CD8-positive, alpha-beta memory T cell (primary cell): ENCODE measurements at regions not wholly inside any gene's neighbourhood (a gene's known extent, or its start where the extent isn't known, plus 50 kb on each side); places are given as distances from the start of the nearest gene placed in this dataset.
A peak's percentile ranks its signal among the peaks of the same experiment; 100 is the strongest.

Source experiments
- CTCF ChIA-PET: fragments of 350-600 bp; sonication (Branson Sonifier 250); formaldehyde crosslinking; loops from one replicate; lab custom pipeline; 2021; ENCODE audit warnings: antibody characterized with exemption; lab: Charles Lee
- POLR2A ChIA-PET: fragments of 350-600 bp; sonication (Branson Sonifier 250); formaldehyde crosslinking; loops from one replicate; lab custom pipeline; 2021; ENCODE audit warnings: antibody characterized with exemption; lab: Charles Lee
- DNase-seq, 5 donors: peaks; one replicate each; pipeline versions ENCODE4 v3.0.0 to v3.0.0-alpha.2; 2020 to 2022; ENCODE audit warnings: mixed read lengths in 1 of 5
- H3K27ac ChIP-seq: one replicate; pipeline ENCODE4 v1.7.0; 2013; ENCODE audit warnings: low read depth, mild to moderate bottlenecking, low read length, moderate library complexity
- H3K27me3 ChIP-seq: 2 replicates; pipeline ENCODE4 v1.7.0; 2013; ENCODE audit warnings: low read length, mild to moderate bottlenecking; ENCODE audit not compliant: insufficient read depth, poor library complexity, severe bottlenecking
- H3K36me3 ChIP-seq: 2 replicates; pipeline ENCODE4 v1.7.0; 2013; ENCODE audit warnings: mild to moderate bottlenecking, low read length, moderate library complexity; ENCODE audit not compliant: insufficient read depth
- H3K4me1 ChIP-seq: 2 replicates; pipeline ENCODE4 v1.7.0; 2013; ENCODE audit warnings: mild to moderate bottlenecking, low read length, moderate library complexity; ENCODE audit not compliant: insufficient read depth
- H3K4me3 ChIP-seq: 2 replicates; pipeline ENCODE4 v1.7.0; 2013; ENCODE audit warnings: mild to moderate bottlenecking, low read length
- H3K9me3 ChIP-seq: 2 replicates; pipeline ENCODE4 v1.7.0; 2013; ENCODE audit warnings: mild to moderate bottlenecking, low read length
- H3K27ac Mint-ChIP-seq, 8 donors: one replicate each; pipeline ENCODE4 v1.8.0; 2020 to 2021; ENCODE audit warnings: mixed read lengths in 8 of 8, mild to moderate bottlenecking in 6 of 8, inconsistent platforms in 3 of 8, moderate library complexity in 3 of 8
- H3K27me3 Mint-ChIP-seq, 2 donors: one replicate each; pipeline ENCODE4 v1.8.0; 2020 to 2021; ENCODE audit warnings: mixed read lengths in 2 of 2, mild to moderate bottlenecking in 1 of 2, moderate library complexity in 1 of 2
- H3K36me3 Mint-ChIP-seq, 3 donors: one replicate each; pipeline ENCODE4 v1.8.0; 2020 to 2021; ENCODE audit warnings: mixed read lengths in 3 of 3, inconsistent platforms in 1 of 3, mild to moderate bottlenecking in 1 of 3
- H3K4me1 Mint-ChIP-seq, 3 donors: one replicate each; pipeline ENCODE4 v1.8.0; 2020 to 2021; ENCODE audit warnings: mixed read lengths in 3 of 3, inconsistent platforms in 1 of 3, mild to moderate bottlenecking in 1 of 3
- H3K4me3 Mint-ChIP-seq, 7 donors: one replicate each; pipeline ENCODE4 v1.8.0; 2020 to 2021; ENCODE audit warnings: mixed read lengths in 7 of 7, mild to moderate bottlenecking in 6 of 7, moderate library complexity in 4 of 7, inconsistent platforms in 2 of 7
- H3K9me3 Mint-ChIP-seq, 5 donors: one replicate each; pipeline ENCODE4 v1.8.0; 2020 to 2022; ENCODE audit warnings: mixed read lengths in 5 of 5, mild to moderate bottlenecking in 3 of 5, moderate library complexity in 2 of 5, inconsistent platforms in 1 of 5

DNA sequence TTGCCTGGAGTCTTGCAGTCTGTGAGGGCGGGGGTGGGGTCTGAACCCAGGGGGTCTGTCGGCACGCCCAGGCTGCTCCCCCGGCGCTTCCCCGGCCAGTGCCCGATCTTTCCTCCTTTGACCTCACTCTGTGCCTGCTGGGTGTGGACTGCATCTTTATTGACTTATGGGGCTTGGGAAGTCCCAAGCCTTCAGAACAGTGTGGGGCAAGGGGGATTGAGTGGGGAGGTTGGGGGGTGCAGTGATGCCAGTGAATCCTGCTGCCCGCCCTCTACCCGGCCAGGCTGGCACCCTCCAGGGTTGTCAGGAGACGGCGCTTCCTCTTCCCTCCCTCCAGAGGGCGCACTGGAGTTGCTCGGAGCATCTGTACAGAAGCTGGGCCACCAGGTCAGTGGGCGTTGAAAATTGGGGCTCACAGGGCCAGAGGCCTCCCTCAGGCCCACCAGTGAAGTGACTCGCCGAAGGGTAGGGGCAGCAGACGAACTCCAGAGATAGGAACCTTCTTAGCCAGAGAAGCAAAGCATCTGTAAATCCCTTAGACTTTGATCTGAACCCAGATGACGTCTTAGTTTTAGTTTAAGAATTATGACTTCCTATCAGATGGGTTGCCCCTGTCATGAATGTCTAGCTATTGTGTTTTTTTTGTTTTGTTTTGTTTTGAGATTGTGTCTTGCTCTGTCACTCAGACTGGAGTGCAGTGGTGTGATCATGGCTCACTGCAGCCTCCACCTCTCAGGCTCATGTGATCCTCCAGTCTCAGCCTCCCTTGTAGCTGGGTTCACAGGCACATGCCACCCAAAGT lies 184.8 kb upstream of the CIBAR2 start:
- CTCF ChIA-PET = interaction anchor here (0.6 to 2.3 kb wide), 4 partner anchors 9 to 225 kb away, joined by 3 to 8 read pairs (median 6); no protein-coding TSS in a partner anchor

GRCh38 chr16:85297881-85298280 lies 185.6 kb upstream of the CIBAR2 start:
- H3K36me3 Mint-ChIP-seq = no peaks in the 10 kb centered on the region
- no peaks in the 10 kb centered on the region for H3K4me1 Mint-ChIP-seq
- Histone ChIP-seq H3K4me3 (no peak overlapping the region), H3K36me3 (no peaks in the 10 kb centered on the region), H3K9me3 (no peaks in the 10 kb centered on the region), H3K27me3 (no peaks in the 10 kb centered on the region), H3K27ac (no peak overlapping the region), H3K4me1 (peaks cover 2% of the 10 kb centered on the region)
- no peak for DNase-seq
- no peak overlapping the region for H3K27ac Mint-ChIP-seq
- H3K27me3 Mint-ChIP-seq = peaks cover 3 to 7% of the 10 kb centered on the region in 2 donors
- H3K9me3 Mint-ChIP-seq = no peaks in the 10 kb centered on the region
- ChIA-PET POLR2A (no interaction called here), CTCF (interaction anchor here (1.2 to 2.3 kb wide), 3 partner anchors 8 to 22 kb away, joined by 3 to 8 read pairs (median 8); no protein-coding TSS in a partner anchor)
- no peak overlapping the region for H3K4me3 Mint-ChIP-seq

More for the DNA sequence above, 184.8 kb upstream of the CIBAR2 start:
- Histone ChIP-seq H3K27ac (no peak overlapping the region), H3K4me3 (no peak overlapping the region), H3K9me3 (no peaks in the 10 kb centered on the region), H3K4me1 (no peaks in the 10 kb centered on the region), H3K36me3 (no peaks in the 10 kb centered on the region), H3K27me3 (no peaks in the 10 kb centered on the region)
- H3K9me3 Mint-ChIP-seq = no peaks in the 10 kb centered on the region
- H3K36me3 Mint-ChIP-seq = no peaks in the 10 kb centered on the region
- peak in 3 of 5 donors; percentile 24 to 50 (median 27) for DNase-seq
- POLR2A ChIA-PET = no interaction called here
- H3K4me1 Mint-ChIP-seq = no peaks in the 10 kb centered on the region
- H3K27me3 Mint-ChIP-seq = peaks cover 3 to 7% of the 10 kb centered on the region in 2 donors
- no peak overlapping the region for H3K27ac Mint-ChIP-seq
- H3K4me3 Mint-ChIP-seq = no peak overlapping the region

GRCh38 chr16:85300406-85300968 lies 188.2 kb upstream of the CIBAR2 start:
- no peak overlapping the region for H3K27ac Mint-ChIP-seq
- Histone ChIP-seq H3K27ac (no peak overlapping the region), H3K4me3 (no peak overlapping the region), H3K4me1 (peaks cover 24% of the 10 kb centered on the region), H3K27me3 (no peaks in the 10 kb centered on the region), H3K36me3 (no peaks in the 10 kb centered on the region), H3K9me3 (no peaks in the 10 kb centered on the region)
- no peak overlapping the region for H3K4me3 Mint-ChIP-seq
- POLR2A ChIA-PET = no interaction called here
- peaks cover 0 to 9% (median 3%) of the 10 kb centered on the region in 3 donors for H3K4me1 Mint-ChIP-seq
- H3K9me3 Mint-ChIP-seq = peaks cover 0 to 2% (median 0%) of the 10 kb centered on the region in 5 donors
- CTCF ChIA-PET = interaction anchor here (0.7 kb wide), 1 partner anchor 56 kb away, joined by 3 read pairs; no protein-coding TSS in a partner anchor
- peaks cover 7% of the 10 kb centered on the region in 2 donors for H3K27me3 Mint-ChIP-seq
- H3K36me3 Mint-ChIP-seq = no peaks in the 10 kb centered on the region
- no peak for DNase-seq

GRCh38 chr16:85301231-85301630 lies 189.0 kb upstream of the CIBAR2 start:
- no peaks in the 10 kb centered on the region for H3K9me3 ChIP-seq
- ChIA-PET POLR2A (no interaction called here), CTCF (no interaction called here)
- Mint-ChIP-seq H3K27ac (no peak overlapping the region), H3K9me3 (peaks cover 0 to 2% (median 0%) of the 10 kb centered on the region in 5 donors), H3K36me3 (no peaks in the 10 kb centered on the region), H3K4me3 (no peak overlapping the region), H3K27me3 (peaks cover 7% of the 10 kb centered on the region in 2 donors), H3K4me1 (peaks cover 4 to 13% (median 6%) of the 10 kb centered on the region in 3 donors)
- H3K27ac ChIP-seq = no peak overlapping the region
- DNase-seq = no peak
- no peak overlapping the region for H3K4me3 ChIP-seq
- peaks cover 32% of the 10 kb centered on the region for H3K4me1 ChIP-seq
- H3K36me3 ChIP-seq = no peaks in the 10 kb centered on the region
- no peaks in the 10 kb centered on the region for H3K27me3 ChIP-seq

DNA sequence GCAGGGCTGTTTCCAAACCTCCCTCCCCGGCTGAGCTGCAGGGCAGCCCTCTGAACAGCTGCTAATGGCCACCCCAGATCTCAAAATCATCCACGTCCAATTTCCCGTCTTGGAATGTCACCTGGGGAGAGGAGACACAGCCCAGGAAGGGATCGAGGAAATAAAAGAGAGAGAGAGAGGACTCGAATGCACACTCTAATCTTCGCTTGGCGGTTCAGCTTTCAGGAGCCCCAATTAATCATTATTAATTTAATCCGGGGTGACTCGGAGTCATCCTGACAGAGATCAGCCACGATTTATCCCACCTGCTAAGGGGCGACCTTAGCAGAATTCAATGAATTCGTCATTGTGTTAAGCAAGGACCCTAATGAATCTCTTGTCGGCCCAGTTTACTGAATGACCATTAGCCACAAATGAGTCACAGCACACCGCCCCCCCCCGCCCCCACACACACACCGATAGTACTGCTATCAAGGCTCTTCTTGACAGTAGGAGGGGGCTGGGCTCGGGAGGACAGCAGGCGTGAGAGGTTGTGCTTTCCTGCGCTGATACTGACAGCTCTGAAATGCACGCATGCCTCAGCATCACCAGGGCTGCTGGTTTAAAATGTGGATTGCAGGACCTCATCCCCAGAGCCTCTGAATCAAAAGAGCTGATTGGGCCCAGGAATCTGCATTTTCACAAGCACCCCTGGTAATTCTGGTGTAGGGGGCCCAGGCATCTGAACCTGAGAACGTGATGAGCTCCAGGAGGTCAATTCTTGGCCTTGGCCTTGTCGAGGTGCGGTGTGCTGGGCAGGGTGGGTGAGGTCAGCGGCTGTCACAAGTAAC lies 190.0 kb upstream of the CIBAR2 start:
- Mint-ChIP-seq H3K4me3 (peak overlapping the region in 1 of 7 donors; percentile 40), H3K27me3 (peaks cover 5 to 7% of the 10 kb centered on the region in 2 donors), H3K9me3 (peaks cover 0 to 2% (median 0%) of the 10 kb centered on the region in 5 donors), H3K27ac (no peak overlapping the region), H3K4me1 (peaks cover 6 to 16% (median 10%) of the 10 kb centered on the region in 3 donors), H3K36me3 (no peaks in the 10 kb centered on the region)
- Histone ChIP-seq H3K4me3 (no peak overlapping the region), H3K4me1 (peaks cover 40% of the 10 kb centered on the region), H3K9me3 (no peaks in the 10 kb centered on the region), H3K27ac (no peak overlapping the region), H3K36me3 (no peaks in the 10 kb centered on the region), H3K27me3 (no peaks in the 10 kb centered on the region)
- ChIA-PET POLR2A (no interaction called here), CTCF (no interaction called here)
- DNase-seq = no peak

DNA sequence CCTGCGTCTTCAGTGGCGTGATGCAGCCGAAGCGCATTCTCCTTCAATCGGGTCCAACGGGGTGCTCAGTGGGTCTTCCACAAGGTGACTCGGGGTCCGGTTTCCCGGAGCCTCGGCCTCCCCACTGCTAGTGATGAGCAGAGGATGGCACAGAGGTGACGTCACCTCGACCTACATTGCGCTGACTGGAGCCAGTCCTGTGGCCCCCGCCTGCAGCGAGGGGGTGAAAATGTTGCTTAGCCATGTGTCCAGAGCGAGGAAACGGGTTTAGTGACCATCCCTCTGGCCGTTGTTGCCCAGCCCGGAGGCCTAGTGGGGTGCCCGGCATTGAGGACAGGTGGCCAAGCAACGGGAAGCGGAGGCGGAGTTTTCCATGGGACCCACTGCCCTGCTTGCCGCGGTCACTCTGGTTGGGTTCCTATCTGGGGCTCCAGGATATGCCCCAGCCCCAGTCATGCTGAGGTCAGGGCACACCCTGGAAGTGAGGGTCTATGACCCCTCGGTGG lies 190.6 kb upstream of the CIBAR2 start:
- H3K4me1 ChIP-seq = peaks cover 43% of the 10 kb centered on the region
- H3K9me3 ChIP-seq = no peaks in the 10 kb centered on the region
- H3K36me3 ChIP-seq = no peaks in the 10 kb centered on the region
- ChIA-PET POLR2A (no interaction called here), CTCF (no interaction called here)
- peaks cover 6 to 16% (median 10%) of the 10 kb centered on the region in 3 donors for H3K4me1 Mint-ChIP-seq
- H3K9me3 Mint-ChIP-seq = peaks cover 0 to 2% (median 0%) of the 10 kb centered on the region in 5 donors
- no peak overlapping the region for H3K4me3 ChIP-seq
- no peaks in the 10 kb centered on the region for H3K36me3 Mint-ChIP-seq
- H3K27ac ChIP-seq = peak overlapping the region; percentile 12
- peak overlapping the region in 3 of 7 donors; percentile 44 to 67 (median 66) for H3K4me3 Mint-ChIP-seq
- no peak overlapping the region for H3K27ac Mint-ChIP-seq
- H3K27me3 Mint-ChIP-seq = peaks cover 7 to 10% of the 10 kb centered on the region in 2 donors
- DNase-seq = peak in 1 of 5 donors; percentile 10
- H3K27me3 ChIP-seq = no peaks in the 10 kb centered on the region

DNA sequence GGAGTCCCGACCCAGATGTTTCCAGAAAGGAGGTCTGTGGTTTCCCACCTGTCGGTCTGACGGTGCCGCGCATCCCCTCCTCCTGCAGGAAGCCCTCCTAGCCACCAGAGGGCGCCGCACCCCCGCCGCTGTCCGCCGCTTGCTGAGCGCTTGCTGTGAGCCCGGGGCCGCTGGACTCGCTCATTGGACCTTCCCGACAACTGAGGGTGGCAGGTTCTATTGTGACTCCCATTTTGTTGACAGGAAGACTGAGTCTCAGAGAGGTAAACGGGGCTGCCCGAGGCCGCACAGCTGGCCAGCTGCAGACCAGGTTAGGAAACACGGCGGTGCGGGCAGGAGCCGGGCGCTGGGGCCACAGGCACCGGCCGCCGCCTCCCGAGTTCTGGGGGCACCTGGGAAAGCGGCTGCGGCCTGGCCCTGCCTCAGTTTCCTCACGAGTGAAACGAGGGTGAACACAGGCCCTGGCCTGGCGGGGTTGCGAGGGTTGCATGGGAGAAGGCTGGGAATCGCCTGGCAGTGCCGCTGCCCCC lies 191.1 kb upstream of the CIBAR2 start:
- no peak overlapping the region for H3K27ac ChIP-seq
- no peaks in the 10 kb centered on the region for H3K9me3 ChIP-seq
- Mint-ChIP-seq H3K27me3 (peaks cover 9 to 14% of the 10 kb centered on the region in 2 donors), H3K4me1 (peaks cover 6 to 18% (median 11%) of the 10 kb centered on the region in 3 donors), H3K36me3 (no peaks in the 10 kb centered on the region), H3K4me3 (peak overlapping the region in 5 of 7 donors; percentile 36 to 67 (median 44)), H3K9me3 (peaks cover 0 to 2% (median 0%) of the 10 kb centered on the region in 5 donors), H3K27ac (peak overlapping the region in 2 of 8 donors; percentile 23 to 55)
- H3K4me3 ChIP-seq = no peak overlapping the region
- peak; percentile 48 to 75 (median 59) for DNase-seq
- ChIA-PET POLR2A (no interaction called here), CTCF (no interaction called here)
- no peaks in the 10 kb centered on the region for H3K27me3 ChIP-seq
- no peaks in the 10 kb centered on the region for H3K36me3 ChIP-seq
- peaks cover 49% of the 10 kb centered on the region for H3K4me1 ChIP-seq
